BE2C (cell line): ENCODE measurements at regions not wholly inside any gene's neighbourhood (a gene's known extent, or its start where the extent isn't known, plus 50 kb on each side); places are given as distances from the start of the nearest gene placed in this dataset.

Experiments
- DNase-seq: peaks from one replicate; pipeline ENCODE4 v3.0.0-alpha.2; 2020
- H3K27me3 ChIP-seq: fragments of 250-450 bp; sonication (Bioruptor Pico); 2 replicates; pipeline ENCODE4 v1.5.1; 2020; ENCODE audit warnings: mild to moderate bottlenecking
- H3K36me3 ChIP-seq: fragments of 250-450 bp; sonication (Bioruptor Pico); 2 replicates; pipeline ENCODE4 v1.5.1; 2020; ENCODE audit warnings: mild to moderate bottlenecking
- H3K4me1 ChIP-seq: fragments of 250-450 bp; sonication (Bioruptor Pico); 2 replicates; pipeline ENCODE4 v1.5.1; 2020
- H3K4me3 ChIP-seq: 2 replicates; pipeline ENCODE4 v1.5.1; 2011; ENCODE audit warnings: low read depth, low read length
- H3K9me3 ChIP-seq: fragments of 250-450 bp; sonication (Bioruptor Pico); 2 replicates; pipeline ENCODE4 v1.5.1; 2020
- CTCF ChIP-seq: IDR thresholded peaks from 2 replicates; pipeline ENCODE4 v1.5.1; 2012; ENCODE audit warnings: mild to moderate bottlenecking, low read depth, low read length

DNA sequence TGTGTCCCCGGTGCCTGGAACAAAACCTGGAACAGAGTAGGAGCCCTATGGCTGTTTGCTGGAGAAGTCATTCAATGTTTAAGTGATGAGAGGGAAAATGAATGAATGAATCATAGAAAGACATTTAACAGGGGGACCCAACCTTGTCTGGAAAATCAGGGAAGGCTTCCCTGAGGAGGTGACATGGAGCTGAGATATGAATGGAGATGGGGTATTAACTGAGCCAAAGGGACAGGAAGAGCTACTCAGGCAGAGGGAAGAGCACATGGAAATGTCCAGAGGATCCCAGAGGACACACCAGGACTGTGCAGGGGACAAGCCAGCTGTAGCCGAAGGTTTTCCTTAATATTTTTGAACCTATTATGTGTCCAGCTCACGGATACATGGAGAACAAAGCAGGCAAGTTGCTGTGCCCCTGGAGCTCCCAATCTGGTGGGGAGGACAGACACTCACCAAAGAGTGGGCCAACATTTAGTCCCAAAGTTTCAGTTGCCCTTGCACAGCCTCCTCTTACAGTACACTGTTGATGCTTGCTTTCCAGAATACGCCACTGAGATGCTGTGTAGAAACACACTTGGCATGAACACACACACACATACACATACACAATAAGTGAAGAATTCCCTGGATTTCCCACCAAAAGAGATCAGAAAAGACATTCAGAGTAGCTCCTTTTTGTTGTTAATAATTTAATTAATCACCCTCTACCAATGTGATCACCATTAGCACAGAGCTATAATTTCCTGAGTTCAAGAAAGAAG is 77.0 kb upstream of the PTPN1 start:
- no peaks in the 10 kb centered on the region for H3K36me3 ChIP-seq
- no peak for DNase-seq
- H3K9me3 ChIP-seq, result no peaks in the 10 kb centered on the region
- peaks cover 3% of the 10 kb centered on the region; the same call in 1 of the 2 replicates for H3K4me1 ChIP-seq
- TF ChIP-seq CTCF, result no peak
- no peaks in the 10 kb centered on the region for H3K27me3 ChIP-seq
- H3K4me3 ChIP-seq, result no peak overlapping the region

DNA sequence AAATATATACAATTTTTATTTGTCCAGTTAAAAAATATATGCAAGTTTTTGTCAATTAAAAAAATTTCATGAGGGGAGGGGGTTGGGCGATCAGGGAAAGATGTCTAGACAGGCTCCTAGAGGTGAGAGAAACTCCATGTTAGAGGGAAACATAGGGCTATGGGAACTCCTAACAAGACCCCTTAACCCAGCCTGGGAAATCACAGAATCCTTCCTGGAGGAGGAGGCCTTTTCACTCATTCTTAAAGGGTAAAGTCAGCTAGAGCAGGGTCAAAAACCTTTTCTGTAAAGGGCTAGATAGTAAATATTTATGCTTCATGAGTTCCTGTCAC is 75.9 kb upstream of the PTPN1 start:
- no peaks in the 10 kb centered on the region for H3K36me3 ChIP-seq
- H3K9me3 ChIP-seq, result no peaks in the 10 kb centered on the region
- H3K27me3 ChIP-seq, result no peaks in the 10 kb centered on the region
- peaks cover 3% of the 10 kb centered on the region; the same call in 1 of the 2 replicates for H3K4me1 ChIP-seq
- H3K4me3 ChIP-seq, result no peak overlapping the region
- no peak for DNase-seq
- no peak for TF ChIP-seq CTCF

- no peak for DNase-seq
- no peak for TF ChIP-seq CTCF
- no peak overlapping the region for H3K4me3 ChIP-seq
- no peaks in the 10 kb centered on the region for H3K27me3 ChIP-seq
- peaks cover 3% of the 10 kb centered on the region; the same call in 1 of the 2 replicates for H3K4me1 ChIP-seq
- no peaks in the 10 kb centered on the region for H3K36me3 ChIP-seq
- no peaks in the 10 kb centered on the region for H3K9me3 ChIP-seq
Measured at GRCh38 chr20:50434653-50435396, 75.4 kb upstream of the PTPN1 start.

DNA sequence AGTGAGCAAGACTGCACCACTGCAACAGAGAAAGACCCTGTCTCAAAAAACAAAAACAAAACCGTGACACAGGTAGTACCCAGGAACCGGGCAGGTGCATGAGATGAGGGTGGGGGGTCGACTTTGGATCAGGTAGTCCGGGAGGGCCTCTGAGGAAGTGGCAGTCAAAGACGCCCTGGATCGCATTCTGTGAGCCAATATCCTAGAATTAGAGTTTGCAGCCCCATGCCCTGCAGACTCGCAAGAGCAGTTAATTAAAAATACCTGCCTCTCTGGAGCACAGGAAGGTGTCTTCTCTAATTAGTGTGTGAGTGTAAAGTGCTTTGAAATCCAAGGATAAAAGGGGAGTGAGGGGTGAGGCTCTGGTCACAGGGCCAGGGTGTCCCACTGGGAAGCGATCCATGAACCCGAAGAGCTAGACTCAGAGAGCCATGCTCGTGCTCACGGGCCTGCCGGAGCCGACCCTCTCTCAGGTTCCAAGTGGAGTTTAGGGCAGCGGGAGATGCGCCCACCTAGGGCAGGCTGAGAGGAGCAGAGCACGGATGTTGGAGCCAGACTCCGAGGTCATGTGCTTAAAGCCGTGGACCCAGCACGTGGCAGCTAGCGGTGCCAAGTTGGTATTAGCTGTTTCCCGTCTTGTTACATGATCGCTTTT is 74.7 kb upstream of the PTPN1 start:
- H3K27me3 ChIP-seq, result no peaks in the 10 kb centered on the region

DNA sequence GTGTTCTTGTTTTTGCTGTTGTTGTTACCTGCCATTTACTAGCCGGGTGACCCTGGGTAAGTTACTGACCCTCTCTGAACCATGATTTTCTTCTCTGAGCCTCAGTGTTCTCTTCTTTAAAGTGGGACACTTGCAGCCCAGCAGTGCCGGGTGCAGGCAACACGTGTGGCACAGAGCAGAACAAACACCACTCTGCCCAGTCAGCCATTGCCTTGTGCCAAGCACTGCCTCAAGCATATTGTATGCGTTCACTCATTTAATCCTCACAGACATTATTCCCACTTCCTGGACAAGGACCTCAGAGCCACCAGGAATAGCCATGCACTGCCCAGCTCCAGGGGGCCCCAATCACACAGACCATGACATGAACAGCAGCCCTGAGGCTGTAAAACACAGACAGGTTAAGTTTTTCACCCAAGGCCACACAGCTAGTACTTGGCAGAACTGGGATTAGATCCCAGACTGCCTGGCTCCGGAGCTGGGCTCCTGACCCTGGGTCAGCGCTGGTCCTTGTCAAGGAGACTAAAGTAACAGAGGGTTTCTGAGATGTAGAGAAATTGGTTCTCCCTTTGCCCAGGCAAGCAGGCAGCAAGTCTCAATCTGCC is 74.0 kb upstream of the PTPN1 start:
- DNase-seq, result no peak
- peaks cover 6% of the 10 kb centered on the region for H3K4me1 ChIP-seq
- no peaks in the 10 kb centered on the region for H3K36me3 ChIP-seq
- no peak for TF ChIP-seq CTCF
- H3K9me3 ChIP-seq, result no peaks in the 10 kb centered on the region
- no peaks in the 10 kb centered on the region for H3K27me3 ChIP-seq
- H3K4me3 ChIP-seq, result no peak overlapping the region

More for the DNA sequence above, 74.7 kb upstream of the PTPN1 start:
- H3K9me3 ChIP-seq, result no peaks in the 10 kb centered on the region
- peaks cover 3% of the 10 kb centered on the region; the same call in 1 of the 2 replicates for H3K4me1 ChIP-seq
- DNase-seq, result no peak
- TF ChIP-seq CTCF, result no peak
- H3K4me3 ChIP-seq, result no peak overlapping the region
- H3K36me3 ChIP-seq, result no peaks in the 10 kb centered on the region
